ENCODE measurements at regions not wholly inside any gene's neighbourhood (a gene's known extent, or its start where the extent isn't known, plus 50 kb on each side); places are given as distances from the start of the nearest gene placed in this dataset.

DNA sequence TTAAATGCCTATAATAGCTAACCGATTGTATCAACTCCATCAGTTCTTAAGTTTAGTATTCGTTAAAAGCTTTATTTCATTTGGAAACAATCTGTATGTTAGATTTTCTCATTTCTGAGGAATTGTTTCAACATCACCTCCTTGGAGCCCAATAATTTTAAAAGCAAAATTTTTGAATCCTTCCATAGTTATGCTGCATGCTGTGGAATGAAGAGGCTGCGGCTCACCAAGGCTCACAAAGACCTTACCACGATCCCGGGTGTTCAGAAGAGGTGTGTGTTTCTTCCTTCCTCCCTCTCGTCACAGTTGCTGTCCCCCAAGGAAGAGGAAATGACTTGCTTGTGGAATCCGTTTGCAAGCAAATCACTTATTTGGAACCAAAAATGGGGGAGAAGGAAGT lies 143.8 kb downstream of the FGF1 start:
- Mint-ChIP-seq H3K27ac (peak overlapping the region in 1 of 6 donors; percentile 35), H3K9me3 (no peaks in the 10 kb centered on the region), H3K36me3 (no peaks in the 10 kb centered on the region), H3K4me1 (no peaks in the 10 kb centered on the region), H3K27me3 (peaks cover 27 to 37% (median 27%) of the 10 kb centered on the region in 3 donors), H3K4me3 (no peak overlapping the region)
- ATAC-seq (ENCODE audit: low read depth in 2 of 2) (no peak), DNase-seq (no peak)

DNA sequence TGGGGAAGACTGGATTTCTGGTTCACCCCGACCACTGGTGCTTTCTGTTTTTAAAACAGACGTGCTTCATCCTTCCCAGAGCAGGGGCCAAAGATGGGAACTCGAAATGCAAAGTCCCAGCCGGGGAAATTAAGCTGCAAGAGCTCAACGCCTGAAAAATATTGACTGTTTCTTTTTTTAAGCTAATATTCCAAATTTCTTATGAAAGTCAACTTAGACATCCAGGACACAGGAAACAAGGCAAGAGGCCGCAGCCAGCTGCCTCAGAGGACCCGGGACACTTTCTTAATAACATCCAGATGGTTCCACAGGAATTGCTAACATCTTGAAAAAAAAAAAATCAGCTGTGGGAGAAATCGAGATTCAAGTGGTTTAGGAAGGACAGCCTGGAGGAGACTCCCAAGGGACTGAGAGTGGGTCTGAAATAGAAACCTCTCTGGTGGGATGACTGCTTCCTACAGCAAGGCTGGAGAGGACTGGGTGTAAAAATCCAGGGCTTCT lies 144.9 kb downstream of the FGF1 start:
- Mint-ChIP-seq H3K4me1 (no peaks in the 10 kb centered on the region), H3K36me3 (no peaks in the 10 kb centered on the region), H3K9me3 (peaks cover 0 to 2% (median 0%) of the 10 kb centered on the region in 7 donors), H3K4me3 (no peak overlapping the region), H3K27me3 (peaks cover 29 to 37% (median 30%) of the 10 kb centered on the region in 3 donors), H3K27ac (peak overlapping the region in 1 of 6 donors; percentile 49)
- no peak for DNase-seq
- no peak for ATAC-seq (ENCODE audit: low read depth in 2 of 2)

DNA sequence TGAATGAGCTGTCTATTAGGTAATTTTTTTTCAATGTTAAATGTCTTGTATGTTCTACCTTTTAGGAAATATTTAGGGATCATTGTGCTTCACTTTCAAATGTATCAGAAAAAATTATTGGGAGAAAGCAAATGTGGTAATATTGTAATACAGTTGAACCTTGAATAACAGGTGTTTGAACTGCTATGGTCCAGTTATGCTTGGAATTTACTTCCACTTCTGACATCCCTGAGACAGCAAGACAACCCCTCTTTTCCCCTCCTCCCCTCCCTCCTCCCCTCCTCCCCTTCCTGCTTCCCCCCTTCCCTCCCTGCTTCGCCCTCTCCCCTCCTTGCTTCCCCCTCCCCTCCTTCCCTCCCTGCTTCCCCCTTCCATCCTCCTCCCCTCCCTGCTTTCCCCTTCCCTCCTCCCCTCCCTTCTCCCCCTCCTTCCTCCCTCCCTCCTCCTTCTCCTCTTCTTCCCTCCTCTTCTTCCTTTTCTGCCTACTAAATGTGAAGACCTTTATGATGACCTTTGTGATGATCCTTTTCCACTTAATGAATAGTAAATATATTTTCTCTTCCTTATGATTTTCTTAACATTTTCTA lies 146.6 kb downstream of the FGF1 start:
- peaks cover 0 to 14% (median 9%) of the 10 kb centered on the region in 7 donors for H3K9me3 Mint-ChIP-seq
- no peak for ATAC-seq (ENCODE audit: low read depth in 2 of 2)
- no peak for DNase-seq
- H3K4me1 Mint-ChIP-seq = no peaks in the 10 kb centered on the region
- peaks cover 24 to 30% (median 30%) of the 10 kb centered on the region in 3 donors for H3K27me3 Mint-ChIP-seq
- H3K36me3 Mint-ChIP-seq = no peaks in the 10 kb centered on the region
- H3K4me3 Mint-ChIP-seq = peak overlapping the region in 1 of 8 donors; percentile 47
- no peak overlapping the region for H3K27ac Mint-ChIP-seq

DNA sequence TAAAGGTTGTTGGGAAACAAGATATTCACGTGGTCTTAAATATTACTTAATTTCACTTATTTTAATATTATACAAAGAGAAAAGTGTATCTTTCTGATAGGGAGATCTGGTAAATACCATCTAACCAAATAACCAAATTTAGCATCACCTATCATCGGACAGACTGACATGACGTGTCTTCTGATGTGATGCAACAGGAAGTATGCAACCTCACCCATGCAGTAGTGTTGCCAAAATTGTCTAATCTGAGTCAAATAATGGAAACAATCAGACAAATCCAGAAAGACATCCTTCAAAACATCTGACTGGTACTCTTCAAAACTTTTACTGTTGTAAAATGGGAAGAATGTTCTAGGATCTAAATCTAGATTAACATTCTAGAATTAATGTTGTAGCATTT lies 148.0 kb downstream of the FGF1 start:
- ATAC-seq (ENCODE audit: low read depth in 2 of 2) (no peak), DNase-seq (no peak)
- H3K9me3 Mint-ChIP-seq = peaks cover 0 to 16% (median 12%) of the 10 kb centered on the region in 7 donors
- peaks cover 0 to 1% (median 0%) of the 10 kb centered on the region in 3 donors for H3K4me1 Mint-ChIP-seq
- H3K36me3 Mint-ChIP-seq = no peaks in the 10 kb centered on the region
- H3K27ac Mint-ChIP-seq = no peak overlapping the region
- no peak overlapping the region for H3K4me3 Mint-ChIP-seq
- peaks cover 20 to 24% (median 22%) of the 10 kb centered on the region in 3 donors for H3K27me3 Mint-ChIP-seq

DNA sequence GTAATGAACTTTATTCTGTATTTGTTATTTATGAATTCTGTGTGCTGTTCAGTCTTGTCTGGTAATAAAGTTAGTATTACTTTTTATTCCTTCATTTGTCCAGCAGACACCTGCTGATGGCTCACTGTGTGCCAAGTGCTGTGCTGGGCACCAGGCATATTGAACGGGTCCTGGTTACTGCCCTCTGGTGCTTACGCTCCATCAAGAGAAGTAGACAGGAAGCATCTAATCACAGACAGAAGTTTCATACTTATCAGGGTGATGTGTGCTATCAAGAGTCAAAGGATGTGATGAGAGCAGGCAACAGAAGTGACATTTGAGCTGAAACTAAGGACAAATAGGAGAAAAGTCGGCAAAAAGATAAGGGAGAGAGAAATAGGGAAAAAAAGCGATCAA lies 153.1 kb downstream of the FGF1 start:
- Mint-ChIP-seq H3K27ac (peak overlapping the region in 1 of 6 donors; percentile 9), H3K9me3 (peaks cover 0 to 18% (median 12%) of the 10 kb centered on the region in 7 donors), H3K36me3 (no peaks in the 10 kb centered on the region), H3K27me3 (peaks cover 0 to 7% (median 4%) of the 10 kb centered on the region in 3 donors), H3K4me1 (peaks cover 5 to 8% (median 5%) of the 10 kb centered on the region in 3 donors), H3K4me3 (no peak overlapping the region)
- DNase-seq (no peak), ATAC-seq (ENCODE audit: low read depth in 2 of 2) (no peak)

DNA sequence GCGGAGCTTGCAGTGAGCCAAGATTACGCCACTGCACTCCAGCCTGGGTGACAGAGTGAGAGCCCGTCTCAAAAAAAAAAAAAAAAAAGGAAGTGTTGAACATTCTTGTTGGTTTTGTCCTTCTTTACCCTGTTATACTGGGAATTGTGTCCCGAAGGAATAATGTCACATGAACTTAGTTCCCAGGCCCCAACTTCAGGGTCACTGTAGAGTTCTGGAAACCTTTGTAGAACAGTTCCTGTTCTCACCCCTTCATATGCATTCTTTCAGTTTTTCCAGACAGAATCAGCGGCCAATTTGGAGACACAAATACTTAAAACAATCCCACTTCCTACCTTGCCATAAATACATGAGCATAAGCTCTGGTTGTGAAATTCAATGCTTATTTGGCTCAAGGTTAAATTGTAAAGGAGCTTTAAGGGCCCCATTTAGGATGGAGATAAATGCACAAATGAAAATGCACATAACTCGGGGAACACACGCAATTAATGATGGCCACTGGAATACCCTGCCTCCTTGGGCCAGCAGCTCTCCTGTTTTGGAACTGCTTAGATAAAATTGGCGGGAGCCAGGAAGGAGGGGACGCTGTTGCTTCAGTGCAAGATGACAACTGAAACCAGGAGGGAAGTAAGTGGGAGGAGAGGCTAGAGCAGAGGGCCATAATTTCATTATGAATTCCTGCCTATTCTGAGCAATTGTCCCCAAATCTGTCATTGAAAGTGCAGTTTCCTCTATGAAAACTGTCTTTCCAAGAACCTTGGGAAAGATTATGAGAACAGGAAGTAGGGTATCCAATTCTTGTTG lies 153.7 kb downstream of the FGF1 start:
- ATAC-seq (ENCODE audit: low read depth in 2 of 2) (no peak), DNase-seq (no peak)
- Mint-ChIP-seq H3K4me1 (peaks cover 11 to 14% (median 11%) of the 10 kb centered on the region in 3 donors), H3K27me3 (peaks cover 0 to 4% (median 3%) of the 10 kb centered on the region in 3 donors), H3K27ac (no peak overlapping the region), H3K4me3 (no peak overlapping the region), H3K9me3 (peaks cover 0 to 18% (median 12%) of the 10 kb centered on the region in 7 donors), H3K36me3 (no peaks in the 10 kb centered on the region)

DNA sequence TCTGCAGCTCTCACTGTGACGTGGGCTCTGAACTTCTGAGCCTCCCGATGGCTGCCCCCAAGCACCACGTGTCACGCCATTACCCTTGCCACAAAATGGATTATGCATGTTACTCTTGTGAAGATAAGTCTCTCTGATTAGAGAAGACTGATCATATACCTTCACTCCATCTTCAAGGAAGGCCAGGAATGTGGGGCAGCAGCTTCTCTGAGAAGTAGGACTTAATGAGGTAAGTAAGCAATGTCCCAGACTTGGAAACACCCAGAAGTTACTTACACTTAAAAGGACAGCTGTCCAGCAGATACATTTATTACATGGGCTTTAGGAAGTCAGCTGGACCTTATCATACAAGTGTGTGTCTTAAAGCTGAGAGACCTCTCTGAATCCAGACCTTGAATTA lies 155.0 kb downstream of the FGF1 start:
- no peaks in the 10 kb centered on the region for H3K27me3 Mint-ChIP-seq
- peaks cover 0 to 15% (median 12%) of the 10 kb centered on the region in 7 donors for H3K9me3 Mint-ChIP-seq
- H3K4me3 Mint-ChIP-seq = no peak overlapping the region
- no peaks in the 10 kb centered on the region for H3K36me3 Mint-ChIP-seq
- no peak for ATAC-seq (ENCODE audit: low read depth in 2 of 2)
- no peak for DNase-seq
- peaks cover 13 to 16% (median 16%) of the 10 kb centered on the region in 3 donors for H3K4me1 Mint-ChIP-seq
- no peak overlapping the region for H3K27ac Mint-ChIP-seq

DNA sequence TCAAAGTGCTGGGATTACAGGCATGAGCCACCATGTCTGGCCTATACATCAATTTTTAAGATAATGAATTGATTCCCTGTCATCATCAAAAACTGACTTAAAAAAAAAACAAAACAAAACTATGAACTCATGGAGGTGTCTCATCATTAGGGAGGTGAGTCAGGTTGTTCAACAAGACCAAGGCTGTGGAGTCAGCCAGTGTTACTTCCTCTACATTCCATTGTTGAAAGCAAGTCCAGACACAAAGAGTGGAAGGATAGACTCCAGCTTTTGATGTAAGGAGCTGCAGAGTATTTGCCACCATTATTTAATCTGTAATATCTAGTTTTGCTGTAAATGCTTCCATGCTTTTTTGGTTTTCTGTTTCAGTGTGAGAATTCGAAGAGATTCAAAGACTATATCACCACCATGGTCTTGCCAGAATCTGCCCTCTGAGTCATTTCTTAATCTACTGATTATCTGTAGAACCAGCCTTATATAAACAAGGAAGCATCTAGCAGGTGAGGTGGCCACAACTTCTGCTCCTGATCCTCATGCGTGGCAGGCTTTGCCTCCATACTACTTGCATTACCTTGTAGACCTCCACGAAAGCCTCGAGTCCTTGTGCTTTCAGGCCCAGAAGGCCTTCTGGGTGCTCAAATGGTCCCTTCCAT lies 156.1 kb downstream of the FGF1 start:
- Mint-ChIP-seq H3K4me1 (peaks cover 13 to 16% (median 16%) of the 10 kb centered on the region in 3 donors), H3K36me3 (no peaks in the 10 kb centered on the region), H3K27ac (no peak overlapping the region), H3K9me3 (peaks cover 0 to 7% (median 6%) of the 10 kb centered on the region in 7 donors), H3K4me3 (no peak overlapping the region), H3K27me3 (no peaks in the 10 kb centered on the region)
- no peak for DNase-seq
- ATAC-seq (ENCODE audit: low read depth in 2 of 2) = no peak

DNA sequence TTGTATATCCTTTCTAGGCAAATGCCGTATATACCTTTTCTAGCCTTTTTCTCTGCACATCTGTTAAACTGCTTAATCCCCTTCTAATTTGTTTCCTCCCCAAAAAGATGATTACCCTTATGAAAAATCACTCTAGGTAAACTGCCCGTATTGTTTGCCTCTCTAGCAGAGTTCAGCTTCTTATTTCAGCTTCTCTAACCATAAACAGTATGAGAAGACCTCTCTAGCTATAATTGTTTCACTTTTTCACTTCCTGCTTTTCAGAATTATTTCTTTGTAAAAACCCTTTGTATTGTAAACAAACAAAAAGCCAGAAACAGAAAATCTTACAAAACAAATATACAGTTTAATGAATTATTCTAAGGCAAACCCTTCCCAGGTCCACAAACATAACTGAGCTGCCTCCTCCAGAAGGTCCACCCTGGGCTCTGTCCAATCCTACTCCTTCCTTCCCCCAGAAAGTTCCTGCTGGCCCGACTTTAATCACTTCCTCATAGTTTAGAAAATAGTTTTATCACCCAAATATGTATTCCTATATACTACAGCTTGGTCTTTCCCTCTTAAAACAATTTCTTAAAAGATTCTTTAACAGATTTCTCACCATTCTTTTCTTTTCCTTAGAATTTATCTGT lies 158.1 kb downstream of the FGF1 start:
- Mint-ChIP-seq H3K4me3 (peak overlapping the region in 6 of 8 donors; percentile 8 to 59 (median 35)), H3K36me3 (peaks cover 0 to 7% of the 10 kb centered on the region in 2 donors), H3K9me3 (peaks cover 0 to 2% (median 0%) of the 10 kb centered on the region in 7 donors), H3K4me1 (peaks cover 12 to 16% (median 13%) of the 10 kb centered on the region in 3 donors), H3K27me3 (peaks cover 0 to 9% (median 4%) of the 10 kb centered on the region in 3 donors), H3K27ac (peak overlapping the region in 4 of 6 donors; percentile 17 to 72 (median 28))
- ATAC-seq (ENCODE audit: low read depth in 2 of 2) (peak in 1 of 2 donors; percentile 40), DNase-seq (no peak)

DNA sequence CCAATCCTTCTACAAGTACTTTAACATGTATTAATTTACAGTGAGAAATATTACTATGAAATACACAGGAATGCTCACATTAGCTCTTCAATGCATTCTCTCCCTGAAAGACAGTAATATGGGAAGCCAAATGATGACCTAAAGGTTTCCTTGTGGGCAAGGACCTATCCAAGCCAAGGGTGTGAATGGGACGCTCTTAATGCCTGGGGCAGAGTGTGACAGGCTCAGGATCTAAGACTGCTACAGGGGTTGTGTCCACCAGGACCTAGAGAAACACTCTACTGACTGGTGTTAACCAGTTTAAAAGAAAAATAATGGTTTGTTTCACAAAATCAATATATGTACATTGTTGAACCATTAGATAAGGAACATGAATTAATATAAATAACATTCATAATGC lies 158.7 kb downstream of the FGF1 start:
- Mint-ChIP-seq H3K4me1 (peaks cover 12 to 16% (median 13%) of the 10 kb centered on the region in 3 donors), H3K27me3 (peaks cover 0 to 9% (median 5%) of the 10 kb centered on the region in 3 donors), H3K36me3 (peaks cover 0 to 7% of the 10 kb centered on the region in 2 donors), H3K9me3 (no peaks in the 10 kb centered on the region), H3K27ac (peak overlapping the region in 1 of 6 donors; percentile 17), H3K4me3 (peak overlapping the region in 1 of 8 donors; percentile 8)
- ATAC-seq (ENCODE audit: low read depth in 2 of 2) (no peak), DNase-seq (no peak)

DNA sequence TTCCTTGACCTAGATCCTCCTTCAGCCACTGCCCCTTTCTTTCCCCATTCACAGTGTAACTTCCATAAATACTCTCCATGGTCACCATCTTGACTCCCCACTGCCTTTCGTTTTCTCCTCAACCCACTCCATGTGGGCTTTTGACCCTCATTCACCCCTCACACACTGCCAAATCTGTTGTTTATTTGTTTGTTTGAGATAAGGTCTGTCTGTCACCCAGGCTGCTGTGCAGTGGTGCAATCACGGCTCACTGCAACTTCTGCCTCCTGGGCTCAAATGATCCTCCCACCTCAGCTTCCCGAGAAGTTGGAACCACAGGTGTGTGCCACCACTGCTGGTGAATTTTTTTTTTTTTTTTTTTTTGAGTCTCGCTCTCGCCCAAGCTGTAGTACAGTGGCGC lies 162.9 kb downstream of the FGF1 start:
- no peak for DNase-seq
- peaks cover 6 to 12% (median 9%) of the 10 kb centered on the region in 3 donors for H3K27me3 Mint-ChIP-seq
- H3K4me1 Mint-ChIP-seq = peaks cover 10 to 13% (median 10%) of the 10 kb centered on the region in 3 donors
- H3K9me3 Mint-ChIP-seq = peaks cover 0 to 2% (median 0%) of the 10 kb centered on the region in 7 donors
- peaks cover 0 to 7% of the 10 kb centered on the region in 2 donors for H3K36me3 Mint-ChIP-seq
- H3K4me3 Mint-ChIP-seq = no peak overlapping the region
- no peak for ATAC-seq (ENCODE audit: low read depth in 2 of 2)
- H3K27ac Mint-ChIP-seq = no peak overlapping the region

DNA sequence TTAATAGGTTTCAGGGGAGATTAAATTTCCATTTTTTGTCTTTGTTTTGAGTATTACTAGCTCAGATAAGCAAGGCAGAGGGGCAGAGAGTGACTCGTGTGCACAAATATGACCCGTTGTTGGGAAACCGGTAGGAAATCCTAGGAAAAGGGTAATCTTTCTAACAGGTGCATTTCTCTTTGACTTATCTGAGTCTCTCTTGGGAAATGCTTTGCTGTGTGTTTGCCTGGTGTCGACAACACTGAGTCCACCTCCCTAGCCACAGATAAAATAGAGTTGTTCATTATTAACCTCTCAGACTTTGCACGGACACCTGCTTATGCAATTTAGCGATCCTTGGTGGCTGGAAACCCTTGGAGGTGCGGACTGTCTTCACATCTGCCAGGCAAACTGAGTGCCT lies 164.2 kb downstream of the FGF1 start:
- no peak overlapping the region for H3K27ac Mint-ChIP-seq
- no peak overlapping the region for H3K4me3 Mint-ChIP-seq
- ATAC-seq (ENCODE audit: low read depth in 2 of 2) (no peak), DNase-seq (no peak)
- H3K36me3 Mint-ChIP-seq = peaks cover under 1 to 13% of the 10 kb centered on the region in 2 donors
- no peaks in the 10 kb centered on the region for H3K4me1 Mint-ChIP-seq
- H3K9me3 Mint-ChIP-seq = peaks cover 5 to 13% (median 7%) of the 10 kb centered on the region in 7 donors
- H3K27me3 Mint-ChIP-seq = peaks cover 6 to 17% (median 9%) of the 10 kb centered on the region in 3 donors

DNA sequence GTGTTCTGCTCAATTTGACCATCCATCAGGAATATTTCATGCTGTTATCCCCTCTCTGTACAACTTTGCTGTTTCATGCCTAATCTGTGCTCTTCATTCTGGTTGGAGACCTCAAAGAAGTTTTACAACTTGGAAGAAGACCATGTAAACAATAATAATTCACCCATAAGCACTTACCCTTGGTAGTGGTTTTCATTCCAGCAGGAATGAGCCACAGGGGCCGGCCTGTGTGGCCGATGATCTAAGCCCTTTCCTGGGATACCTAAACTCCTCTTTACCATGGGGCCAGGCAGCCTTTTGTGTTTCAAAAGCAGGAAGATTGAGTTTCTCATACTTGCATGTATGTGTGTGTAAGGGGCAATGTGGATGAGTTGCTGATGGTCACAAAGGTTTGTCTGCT lies 165.0 kb downstream of the FGF1 start:
- H3K4me1 Mint-ChIP-seq = peaks cover 0 to 2% (median 0%) of the 10 kb centered on the region in 3 donors
- H3K4me3 Mint-ChIP-seq = no peak overlapping the region

More for the DNA sequence above, 165.0 kb downstream of the FGF1 start:
- H3K36me3 Mint-ChIP-seq = peaks cover 8 to 21% of the 10 kb centered on the region in 2 donors
- DNase-seq = no peak
- H3K27ac Mint-ChIP-seq = no peak overlapping the region
- ATAC-seq (ENCODE audit: low read depth in 2 of 2) = no peak
- peaks cover 9 to 19% (median 11%) of the 10 kb centered on the region in 3 donors for H3K27me3 Mint-ChIP-seq
- peaks cover 12 to 21% (median 14%) of the 10 kb centered on the region in 7 donors for H3K9me3 Mint-ChIP-seq

All from naive B cell (primary cell).